A549 (cell line): ENCODE measurements at regions not wholly inside any gene's neighbourhood (a gene's known extent, or its start where the extent isn't known, plus 50 kb on each side); places are given as distances from the start of the nearest gene placed in this dataset.
"Not testable (repeated sequence)": the region's sequence is repeated elsewhere in the genome, so short reads cannot be mapped to it uniquely, and the experiment has no call there.

Experiments
- EP300 ChIP-seq, 2 experiments: fragments of >200 bp; sonication (Bioruptor Twin); formaldehyde crosslinking; IDR thresholded peaks; 2 replicates in 1 of 2; 3 replicates in 1 of 2; pipeline ENCODE4 v1.6.1; 2016 to 2017
- KDM1A ChIP-seq: fragments of 200-600 bp; sonication (generic); IDR thresholded peaks from 2 replicates; pipeline ENCODE4 v1.6.1; 2016; ENCODE audit warnings: low read depth, mild to moderate bottlenecking
- POLR2A ChIP-seq: IDR thresholded peaks from 2 replicates; pipeline ENCODE4 v1.6.1; 2012; ENCODE audit warnings: mild to moderate bottlenecking, low read length
- REST ChIP-seq: fragments of 200-600 bp; sonication (generic); IDR thresholded peaks from 2 replicates; pipeline ENCODE4 v1.6.1; 2016; ENCODE audit warnings: antibody characterized with exemption, mild to moderate bottlenecking, moderate library complexity
- TF ChIP-seq, protein P1 (sequence below): fragments of >200 bp; sonication (Bioruptor Twin); formaldehyde crosslinking; IDR thresholded peaks from 3 replicates; pipeline ENCODE4 v1.5.1; 2016

DNA sequence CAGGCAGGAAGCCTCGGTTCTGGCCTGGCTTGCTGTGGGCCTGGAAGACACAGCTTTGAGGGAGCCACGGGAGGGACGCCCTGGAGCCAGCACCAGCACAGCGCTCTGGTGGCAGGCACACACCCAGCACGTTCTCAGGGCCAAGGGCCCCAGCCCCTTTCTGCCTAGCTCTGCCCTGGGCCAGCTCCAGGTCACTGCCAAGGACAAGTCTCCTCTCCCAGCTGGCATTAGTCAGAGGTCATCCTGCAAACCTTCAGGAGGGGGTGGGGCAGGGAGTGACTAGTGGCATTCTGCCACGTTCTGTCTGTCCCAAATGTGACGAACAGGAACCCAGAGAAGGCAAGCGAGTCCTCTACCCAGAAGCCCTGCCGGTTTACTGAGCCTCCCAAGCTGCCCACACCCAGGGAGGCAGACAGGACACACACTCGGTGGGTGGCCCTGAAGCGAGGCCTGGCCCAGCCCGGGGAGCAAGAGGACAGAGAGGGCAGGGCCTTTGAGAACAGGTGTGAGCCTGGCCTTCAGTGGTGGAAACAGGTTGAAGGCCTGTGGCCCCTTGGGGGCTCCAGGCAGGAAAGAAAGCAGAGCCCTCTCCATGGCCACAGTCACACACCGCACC, 528.0 kb downstream of the TP53TG3F start:
- TF ChIP-seq, protein P1, sequence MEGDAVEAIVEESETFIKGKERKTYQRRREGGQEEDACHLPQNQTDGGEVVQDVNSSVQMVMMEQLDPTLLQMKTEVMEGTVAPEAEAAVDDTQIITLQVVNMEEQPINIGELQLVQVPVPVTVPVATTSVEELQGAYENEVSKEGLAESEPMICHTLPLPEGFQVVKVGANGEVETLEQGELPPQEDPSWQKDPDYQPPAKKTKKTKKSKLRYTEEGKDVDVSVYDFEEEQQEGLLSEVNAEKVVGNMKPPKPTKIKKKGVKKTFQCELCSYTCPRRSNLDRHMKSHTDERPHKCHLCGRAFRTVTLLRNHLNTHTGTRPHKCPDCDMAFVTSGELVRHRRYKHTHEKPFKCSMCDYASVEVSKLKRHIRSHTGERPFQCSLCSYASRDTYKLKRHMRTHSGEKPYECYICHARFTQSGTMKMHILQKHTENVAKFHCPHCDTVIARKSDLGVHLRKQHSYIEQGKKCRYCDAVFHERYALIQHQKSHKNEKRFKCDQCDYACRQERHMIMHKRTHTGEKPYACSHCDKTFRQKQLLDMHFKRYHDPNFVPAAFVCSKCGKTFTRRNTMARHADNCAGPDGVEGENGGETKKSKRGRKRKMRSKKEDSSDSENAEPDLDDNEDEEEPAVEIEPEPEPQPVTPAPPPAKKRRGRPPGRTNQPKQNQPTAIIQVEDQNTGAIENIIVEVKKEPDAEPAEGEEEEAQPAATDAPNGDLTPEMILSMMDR, result not testable (repeated sequence)
- not testable (repeated sequence) for TF ChIP-seq REST; POLR2A; KDM1A; EP300 (IDR thresholded peaks at IDR 0.05)
